Forelimb muscle (tissue), 1 donor: ENCODE measurements at regions not wholly inside any gene's neighbourhood (a gene's known extent, or its start where the extent isn't known, plus 50 kb on each side); places are given as distances from the start of the nearest gene placed in this dataset.
"Not testable (repeated sequence)": the region's sequence is repeated elsewhere in the genome, so short reads cannot be mapped to it uniquely, and the experiment has no call there.

Experiments
- DNase-seq: peaks from one replicate; pipeline ENCODE4 v3.0.0-alpha.2; 2013; ENCODE audit warnings: low read depth

DNA sequence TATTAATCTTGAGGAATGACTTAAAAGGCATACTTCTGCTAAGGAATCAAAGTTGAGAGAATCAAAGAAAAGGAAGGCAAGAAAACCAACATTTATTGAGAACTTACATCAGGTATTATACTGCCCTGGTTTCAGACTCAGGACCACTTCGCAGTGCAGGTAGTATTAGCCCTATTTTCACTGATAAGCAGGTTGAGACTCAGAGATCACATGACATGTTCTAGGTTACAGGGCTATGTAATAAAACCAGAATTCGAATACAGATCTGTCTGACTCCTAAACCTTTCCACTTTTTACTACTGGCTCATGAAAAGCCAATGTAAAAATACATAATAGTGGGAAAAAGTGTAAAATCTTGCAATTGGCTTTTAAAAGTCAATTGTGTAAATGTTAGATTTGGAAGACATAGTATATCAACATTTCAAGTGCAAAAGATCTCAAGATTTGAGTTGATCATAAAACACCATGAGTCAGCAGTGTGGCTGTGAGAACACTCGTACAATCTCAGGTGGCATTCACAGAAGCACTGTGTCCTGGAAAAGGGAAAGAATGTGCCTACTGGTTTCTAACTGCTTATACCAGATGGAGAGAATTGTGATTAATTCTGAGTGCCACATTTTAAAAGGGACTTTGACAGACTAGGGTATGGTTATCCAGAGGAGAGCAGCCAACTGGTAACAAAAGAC is 195.8 kb upstream of the MKLN1 start:
- no peak for DNase-seq

- no peak for DNase-seq
These were observed 188.2 kb upstream of the MKLN1 start for GRCh38 chr7:131139462-131139861.

GRCh38 chr7:131141443-131141967 is 186.2 kb upstream of the MKLN1 start:
- DNase-seq, result no peak

GRCh38 chr7:131143869-131144268 is 183.8 kb upstream of the MKLN1 start:
- no peak for DNase-seq

GRCh38 chr7:131145026-131145425 is 182.7 kb upstream of the MKLN1 start:
- no peak for DNase-seq

DNA sequence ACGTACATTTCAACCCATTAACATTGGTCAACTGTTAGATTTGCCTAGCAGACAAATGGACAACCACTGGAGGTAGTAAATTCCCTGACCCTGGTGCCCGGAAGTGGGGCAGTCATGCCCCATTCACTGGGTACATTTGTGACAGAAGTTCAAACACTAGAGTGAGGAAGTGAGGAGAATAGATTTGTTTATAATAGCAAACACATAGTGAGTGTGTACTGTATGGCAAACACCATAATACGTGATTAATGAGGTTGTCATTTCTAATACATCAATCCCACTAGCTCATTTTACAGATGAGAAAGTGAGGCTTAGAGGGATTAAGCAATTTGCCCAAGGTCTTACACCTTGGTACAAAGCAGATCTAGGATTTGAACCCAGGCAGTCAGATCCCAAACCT is 181.9 kb upstream of the MKLN1 start:
- DNase-seq, result no peak

- DNase-seq, result no peak
These were observed 180.1 kb upstream of the MKLN1 start for GRCh38 chr7:131147604-131148003.

DNA sequence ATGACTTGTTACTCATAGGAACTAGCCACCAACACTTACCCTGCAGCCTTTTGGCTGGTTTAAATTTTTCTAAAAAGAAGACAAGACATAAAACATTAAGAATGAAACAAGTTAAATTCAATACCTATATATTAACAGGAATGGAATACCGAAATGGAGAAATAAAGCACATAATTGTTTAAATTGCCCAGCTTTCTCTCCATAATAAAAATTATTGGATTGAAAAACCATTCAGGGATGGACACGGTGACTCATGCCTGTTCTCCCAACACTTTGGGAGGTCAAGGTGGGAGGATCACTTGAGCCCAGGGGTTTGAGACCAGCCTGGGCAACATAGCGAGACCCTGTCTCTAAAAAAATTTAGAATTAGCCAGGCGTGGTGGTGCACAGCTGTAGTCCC is 179.4 kb upstream of the MKLN1 start:
- no peak for DNase-seq

DNA sequence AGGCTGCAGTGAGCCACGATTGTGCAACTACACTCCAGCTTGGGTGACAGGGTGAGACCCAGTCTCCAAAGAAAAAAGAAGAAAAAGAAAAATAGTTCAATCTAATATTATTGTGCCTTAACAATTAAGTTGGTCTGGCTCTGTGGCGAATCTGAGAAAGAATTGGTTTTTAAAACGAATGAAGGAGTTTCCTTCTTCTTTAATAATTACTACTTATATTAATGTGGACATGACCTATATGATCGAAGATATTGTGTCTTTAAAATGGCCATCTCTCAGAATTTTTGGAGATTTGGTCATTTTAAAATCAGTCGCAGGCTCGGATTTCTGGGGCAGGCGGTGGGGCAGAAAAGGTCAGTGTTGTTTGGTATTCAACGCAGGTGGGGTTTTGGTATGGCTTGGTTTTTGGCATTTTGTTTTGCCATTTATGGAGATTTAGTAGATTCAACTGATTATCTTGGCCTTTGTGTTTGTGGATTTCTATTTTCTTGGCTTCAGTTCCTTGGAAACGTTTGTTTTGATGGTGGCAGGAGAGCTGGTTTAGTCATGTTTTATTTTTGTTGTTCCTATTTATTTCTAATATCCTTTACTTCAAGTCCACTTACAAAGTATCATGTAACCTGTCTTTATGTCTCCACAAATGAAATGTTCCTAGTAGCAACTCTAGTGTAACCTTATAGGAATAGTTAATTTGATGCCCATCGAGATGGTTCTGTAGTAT is 178.8 kb upstream of the MKLN1 start:
- no peak for DNase-seq

- DNase-seq, result no peak
These were observed 178.3 kb upstream of the MKLN1 start for GRCh38 chr7:131149429-131149773.

- DNase-seq, result no peak
These were observed 177.8 kb upstream of the MKLN1 start for GRCh38 chr7:131149840-131150239.

DNA sequence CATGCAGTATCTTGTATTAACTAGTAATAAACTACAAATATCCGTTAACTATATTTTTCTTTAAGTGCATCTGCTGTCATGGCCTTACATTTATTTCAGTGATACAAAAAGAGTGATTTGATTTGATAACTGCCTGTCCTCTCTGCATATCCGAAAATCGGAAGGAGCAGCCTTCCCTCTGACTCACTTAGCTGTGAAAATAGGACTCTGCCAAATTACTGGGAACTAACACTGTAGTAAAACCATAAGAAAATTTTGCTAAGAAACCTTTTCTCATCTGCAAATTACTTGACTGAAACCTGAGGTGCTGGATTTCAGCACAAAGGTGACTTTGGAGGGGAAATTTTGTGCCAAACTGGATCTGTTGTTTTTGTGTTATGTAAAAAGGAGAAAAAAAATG is 176.6 kb upstream of the MKLN1 start:
- DNase-seq, result no peak

DNA sequence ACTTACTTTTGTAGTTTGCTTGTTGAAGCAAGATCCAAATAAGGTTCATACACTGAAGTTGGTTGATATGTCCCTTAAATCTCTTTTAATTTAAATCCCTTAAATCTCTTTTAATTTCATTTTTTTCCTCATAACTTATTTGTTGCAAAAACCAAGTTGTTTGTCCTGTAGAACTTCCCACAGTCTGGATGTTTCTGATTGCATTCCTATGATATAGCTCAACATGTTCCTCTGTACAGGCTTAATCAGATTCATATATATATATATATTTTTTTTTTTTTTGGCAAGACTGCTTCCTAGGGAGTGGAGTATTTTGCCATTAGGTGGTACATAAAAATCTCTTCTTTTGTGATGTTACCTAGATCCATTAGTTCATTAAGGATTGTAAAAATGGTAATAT is 174.9 kb upstream of the MKLN1 start:
- DNase-seq, result no peak

DNA sequence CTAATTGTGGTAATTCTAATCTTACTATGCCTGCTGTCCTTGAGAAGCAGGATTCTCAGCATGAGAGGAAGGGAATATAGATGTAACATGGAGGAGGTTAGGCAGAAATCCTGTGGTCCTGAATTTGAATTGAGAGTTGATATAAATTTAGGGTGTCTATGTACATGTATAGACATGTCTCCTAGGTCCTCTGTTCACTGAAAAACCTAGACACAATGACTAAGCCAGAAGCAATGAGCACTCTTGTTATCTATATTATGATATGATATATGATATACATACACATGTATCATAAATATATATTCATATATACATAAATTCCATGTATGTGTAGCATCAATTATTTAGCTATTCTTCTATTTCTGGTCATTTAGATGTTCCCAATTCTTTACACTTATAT is 173.3 kb upstream of the MKLN1 start:
- no peak for DNase-seq

DNA sequence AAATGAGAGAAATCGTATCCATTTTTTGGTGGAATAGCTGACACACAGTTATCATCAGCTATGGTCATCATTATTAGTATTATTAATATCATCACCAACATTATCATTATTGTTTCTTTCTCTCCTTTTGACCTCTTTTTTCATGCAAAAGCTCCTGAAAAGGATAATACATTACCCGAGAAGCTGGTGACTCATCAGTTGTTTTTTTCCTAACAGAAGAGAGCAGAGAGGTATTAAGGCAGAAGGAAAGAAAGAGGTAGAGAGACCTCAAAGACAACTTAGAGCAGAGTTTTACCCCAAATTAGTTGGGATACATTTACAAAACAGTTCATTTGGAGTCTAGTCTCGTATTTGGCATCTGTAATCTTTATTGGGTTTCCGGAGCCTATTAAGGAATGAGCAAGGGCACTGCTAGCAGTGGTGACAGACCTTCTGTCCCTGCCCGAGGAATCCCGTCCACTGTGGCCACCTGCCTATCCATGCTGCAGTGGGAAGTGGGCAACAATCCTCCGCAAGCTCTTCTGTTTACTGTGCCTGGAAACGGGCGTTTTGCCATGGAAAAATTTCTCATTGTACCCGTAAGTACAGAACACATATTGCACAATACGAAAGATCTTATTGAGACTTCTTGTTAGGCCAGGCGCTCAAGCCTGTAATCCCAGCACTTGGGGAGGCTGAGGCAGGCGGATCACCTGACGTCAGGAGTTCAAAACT is 170.0 kb upstream of the MKLN1 start:
- DNase-seq, result no peak

GRCh38 chr7:131158244-131158636 is 169.4 kb upstream of the MKLN1 start:
- DNase-seq, result not testable (repeated sequence)

- DNase-seq, result no peak
These were observed 167.7 kb upstream of the MKLN1 start for GRCh38 chr7:131159961-131160361.

DNA sequence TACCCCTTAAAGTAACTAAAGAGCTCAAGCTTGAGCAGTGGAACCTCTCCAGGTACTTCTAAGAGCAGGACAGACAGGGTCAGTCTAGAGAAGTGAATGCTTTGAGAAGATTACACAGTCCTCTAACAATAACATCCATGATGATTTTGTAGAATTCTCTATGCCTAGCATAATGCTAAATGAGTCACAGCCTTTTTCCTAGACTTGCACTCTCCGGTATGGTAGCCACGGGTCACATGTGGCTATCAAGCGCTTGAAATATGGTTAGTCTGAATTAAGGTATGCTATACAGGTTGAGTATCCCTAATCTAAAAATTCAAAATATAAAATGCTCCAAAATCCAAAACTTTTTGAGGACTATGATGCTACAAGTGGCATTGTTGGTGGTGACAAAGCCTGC is 166.6 kb upstream of the MKLN1 start:
- no peak for DNase-seq

DNA sequence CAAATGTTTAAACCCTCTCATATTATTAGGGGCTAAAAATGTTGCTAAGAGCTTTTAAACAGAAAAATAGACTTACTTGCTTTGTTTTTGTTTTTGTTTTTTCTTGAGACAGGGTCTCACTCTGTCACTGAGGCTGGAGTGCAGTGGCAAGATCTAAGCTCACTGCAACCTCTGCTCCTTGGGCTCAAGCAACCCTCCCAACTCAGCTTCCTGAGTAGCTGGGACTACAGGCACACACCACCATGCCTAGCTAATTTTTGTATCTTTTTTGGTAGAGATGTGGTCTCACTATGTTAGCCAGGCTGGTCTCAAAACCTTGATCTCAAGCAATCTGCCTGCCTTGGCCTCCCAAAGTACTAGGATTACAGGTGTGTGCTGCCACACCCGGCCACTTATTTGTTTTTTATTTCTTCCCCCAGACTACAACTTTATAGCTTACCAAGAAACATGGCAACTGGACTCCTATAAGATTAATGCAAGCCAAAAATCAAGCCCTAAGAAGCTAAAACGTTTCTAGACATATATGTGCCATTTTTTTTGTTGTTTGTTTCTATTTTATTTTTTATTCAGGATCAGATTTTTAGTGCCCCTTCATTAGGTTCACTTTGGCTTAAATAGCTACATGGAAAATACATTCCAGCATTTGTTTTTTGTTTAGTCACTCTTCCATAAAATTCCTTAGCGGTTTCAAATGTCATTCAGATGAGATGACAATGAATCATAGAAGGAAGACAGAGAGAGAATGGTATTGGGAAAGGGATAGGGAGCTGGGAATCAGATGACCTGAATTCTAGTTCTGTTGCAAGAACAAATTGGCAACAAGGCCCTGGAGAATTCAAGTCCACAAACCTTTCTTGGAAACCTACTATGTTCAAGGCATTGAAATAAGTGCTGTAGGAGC is 163.4 kb upstream of the MKLN1 start:
- DNase-seq, result no peak

- no peak for DNase-seq
These were observed 161.6 kb upstream of the MKLN1 start for GRCh38 chr7:131166066-131166465.

DNA sequence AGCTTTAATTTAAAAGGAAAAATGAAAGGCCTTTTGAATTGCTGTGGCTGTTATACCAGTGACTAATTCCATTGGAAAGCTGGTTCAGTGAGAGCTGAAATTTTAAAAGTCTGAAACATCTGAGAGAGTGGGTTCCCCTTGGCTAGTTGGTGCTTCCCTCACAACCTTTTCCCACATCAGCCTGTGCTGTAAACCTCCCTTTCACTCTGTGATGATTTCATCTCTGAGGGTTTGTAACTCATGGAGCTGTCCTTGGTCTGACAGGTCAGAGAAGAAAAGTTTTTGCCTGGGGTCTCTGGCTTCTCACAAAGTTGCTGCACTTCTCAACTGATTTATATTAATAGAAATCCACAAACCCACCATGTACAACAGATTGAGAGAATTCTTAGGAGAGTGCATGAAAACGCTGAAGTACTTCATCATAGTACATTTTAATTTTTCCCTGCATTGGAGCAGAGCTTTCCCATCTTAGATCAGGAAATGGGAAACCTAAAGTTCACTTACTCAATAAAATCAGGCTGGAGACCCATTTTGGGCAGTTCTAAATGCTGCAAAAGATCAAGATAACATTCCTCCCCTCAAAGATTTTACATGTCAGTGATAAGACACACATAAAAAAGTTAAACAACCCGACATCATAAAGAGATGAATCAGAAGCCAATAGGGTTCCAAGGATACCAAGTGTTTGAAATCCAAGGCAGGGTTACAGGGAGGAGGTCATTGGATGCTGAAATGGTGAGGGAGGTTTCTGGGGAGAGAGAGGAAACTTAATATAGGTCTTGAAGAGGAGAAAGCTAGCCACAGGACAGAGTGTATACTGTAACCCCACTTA is 157.0 kb upstream of the MKLN1 start:
- no peak for DNase-seq
